ENCODE measurements at regions not wholly inside any gene's neighbourhood (a gene's known extent, or its start where the extent isn't known, plus 50 kb on each side); places are given as distances from the start of the nearest gene placed in this dataset.

- no peak for TF ChIP-seq CTCF (IDR thresholded peaks at IDR 0.05)
- TF ChIP-seq POLR2A (IDR thresholded peaks at IDR 0.05): no peak
These were observed 90.3 kb downstream of the NKX2-1 start for GRCh38 chr14:36429692-36430091.

All from heart left ventricle (tissue), 13 donors.